GM23248 (cell line): ENCODE measurements at regions not wholly inside any gene's neighbourhood (a gene's known extent, or its start where the extent isn't known, plus 50 kb on each side); places are given as distances from the start of the nearest gene placed in this dataset.
A peak's percentile ranks its signal among the peaks of the same experiment; 100 is the strongest.

ENCODE experiments used
- DNase-seq: peaks from one replicate; pipeline ENCODE4 v3.0.0-alpha.2; 2015
- H2AFZ ChIP-seq: fragments of 200-600 bp; sonication (generic); 2 replicates; pipeline ENCODE4 v1.6.1; 2016; ENCODE audit warnings: antibody characterized with exemption
- H3F3A ChIP-seq: fragments of 200-600 bp; sonication (generic); 2 replicates; pipeline ENCODE4 v1.6.1; 2016; ENCODE audit warnings: mild to moderate bottlenecking, antibody characterized with exemption, mixed run types; ENCODE audit not compliant: insufficient read depth
- H3K27ac ChIP-seq: fragments of 200-600 bp; sonication (generic); 2 replicates; pipeline ENCODE4 v1.5.1; 2016; ENCODE audit warnings: mild to moderate bottlenecking
- H3K27me3 ChIP-seq: fragments of 200-600 bp; sonication (generic); replicated peaks from 2 replicates; pipeline ENCODE4 v1.6.1; 2016; ENCODE audit warnings: mild to moderate bottlenecking; ENCODE audit not compliant: insufficient read depth
- H3K36me3 ChIP-seq: fragments of 200-600 bp; sonication (generic); 2 replicates; pipeline ENCODE4 v1.6.1; 2016; ENCODE audit warnings: low read depth, mild to moderate bottlenecking
- H3K4me1 ChIP-seq: fragments of 200-600 bp; sonication (generic); 2 replicates; pipeline ENCODE4 v1.6.1; 2016; ENCODE audit warnings: mild to moderate bottlenecking; ENCODE audit not compliant: insufficient read depth
- H3K4me2 ChIP-seq: fragments of 200-600 bp; sonication (generic); one replicate; pipeline ENCODE4 v1.6.1; 2016; ENCODE audit warnings: mild to moderate bottlenecking; ENCODE audit not compliant: unreplicated experiment
- H3K4me3 ChIP-seq: fragments of 200-600 bp; sonication (generic); 2 replicates; pipeline ENCODE4 v1.5.1; 2016; ENCODE audit warnings: mild to moderate bottlenecking
- H3K79me2 ChIP-seq: fragments of 200-600 bp; sonication (generic); 2 replicates; pipeline ENCODE4 v1.6.1; 2016; ENCODE audit warnings: mild to moderate bottlenecking; ENCODE audit not compliant: insufficient read depth
- H3K9ac ChIP-seq: fragments of 200-600 bp; sonication (generic); 2 replicates; pipeline ENCODE4 v1.6.1; 2016; ENCODE audit warnings: mild to moderate bottlenecking
- H3K9me2 ChIP-seq: fragments of 200-600 bp; sonication (generic); 2 replicates; pipeline ENCODE4 v1.6.1; 2016; ENCODE audit warnings: mixed run types, mild to moderate bottlenecking, moderate library complexity; ENCODE audit not compliant: insufficient read depth
- H3K9me3 ChIP-seq: fragments of 200-600 bp; sonication (generic); one replicate; pipeline ENCODE4 v1.6.1; 2017; ENCODE audit warnings: low read depth
- H4K20me1 ChIP-seq: fragments of 200-600 bp; sonication (generic); 2 replicates; pipeline ENCODE4 v1.6.0; 2016; ENCODE audit not compliant: insufficient read depth
- EZH2 ChIP-seq: fragments of 200-600 bp; sonication (generic); IDR thresholded peaks from 2 replicates; pipeline ENCODE4 v1.6.1; 2018; ENCODE audit warnings: antibody characterized with exemption, mild to moderate bottlenecking; ENCODE audit not compliant: insufficient read depth, poor library complexity, severe bottlenecking
- EZH2phosphoT487 ChIP-seq: fragments of 200-600 bp; sonication (generic); IDR thresholded peaks from 2 replicates; pipeline ENCODE4 v1.6.1; 2018; ENCODE audit warnings: antibody characterized with exemption, moderate library complexity, mild to moderate bottlenecking, low read depth; ENCODE audit not compliant: insufficient read depth
- WGBS, 2 experiments: methylation state at CpG; one replicate each; pipeline ENCODE4 v1.1.6; 2015 to 2017; ENCODE audit warnings: low lambda C conversion rate in 2 of 2, low coverage in 1 of 2; ENCODE audit errors: missing lambda C conversion rate in 2 of 2; 5-methylcytosine and 5-hydroxymethylcytosine counted together
- in situ Hi-C: fragments of 300-500 bp; cut with MboI; formaldehyde crosslinking; loops from 2 replicates; pipeline ENCODE4 v1.15.0; 2020

DNA sequence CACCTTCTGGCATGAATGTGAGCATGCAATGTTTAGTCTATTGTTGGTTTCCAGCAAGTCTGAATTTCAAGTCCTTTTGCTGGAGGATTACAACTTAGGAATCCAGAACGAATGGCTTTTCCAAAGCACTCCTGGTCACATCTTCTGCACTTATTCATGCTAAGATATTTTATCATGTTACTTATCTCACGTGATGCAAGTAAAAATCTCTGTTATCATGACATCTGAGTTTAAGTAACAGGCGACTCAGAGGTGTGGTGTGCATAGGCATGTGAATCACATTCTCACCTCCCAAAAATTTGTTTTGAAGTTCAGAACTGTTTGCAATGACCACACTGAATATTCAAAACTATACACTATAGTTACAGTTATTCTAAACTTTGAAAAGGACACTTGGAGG, 204.8 kb upstream of the FGGY start:
- peak; percentile 58 for DNase-seq
- Histone ChIP-seq H3K27me3 (no peaks in the 10 kb centered on the region), H3K9me2 (no peaks in the 10 kb centered on the region; the same call in 1 of the 2 replicates), H3K4me1 (peaks cover 13% of the 10 kb centered on the region), H3K9ac (no peak overlapping the region), H3K27ac (peak overlapping the region; percentile 27; the same call in 1 of the 2 replicates), H3K9me3 (no peaks in the 10 kb centered on the region), H3K4me2 (no peak overlapping the region), H3K36me3 (no peaks in the 10 kb centered on the region), H4K20me1 (no peaks in the 10 kb centered on the region), H3K79me2 (no peaks in the 10 kb centered on the region), H3K4me3 (no peak overlapping the region), H2AFZ (no peak overlapping the region), H3F3A (peaks cover 18% of the 10 kb centered on the region; the same call in 1 of the 2 replicates)
- WGBS, 2 experiments: 37 to 40% methylated on average over 3 of the region's 3 CpGs
- in situ Hi-C loops: no loop called here
- TF ChIP-seq EZH2phosphoT487 (no peak), EZH2 (no peak)

DNA sequence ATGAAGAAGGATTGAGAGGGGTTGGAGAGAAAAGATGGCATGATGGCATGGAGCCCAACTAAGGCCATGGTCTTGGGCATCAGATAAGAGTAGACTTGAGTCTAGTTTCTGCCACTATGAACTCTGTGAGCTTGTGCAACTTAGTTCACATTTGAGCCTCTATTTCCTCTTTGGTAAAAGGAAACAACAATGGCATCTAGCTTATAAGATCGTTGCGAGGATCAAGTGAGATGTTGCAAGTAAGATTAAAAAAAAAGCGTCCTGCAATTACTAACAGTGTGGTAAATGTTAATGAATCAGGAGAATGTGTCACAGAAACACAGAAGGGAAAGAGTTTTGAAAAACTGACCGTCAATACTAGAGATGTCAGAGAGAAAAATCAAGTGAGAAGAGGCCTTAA, 202.9 kb upstream of the FGGY start:
- Histone ChIP-seq H3K27me3 (no peaks in the 10 kb centered on the region), H3K27ac (no peak overlapping the region), H3K4me2 (no peak overlapping the region), H2AFZ (no peak overlapping the region), H4K20me1 (no peaks in the 10 kb centered on the region), H3K4me1 (peaks cover 19% of the 10 kb centered on the region), H3K4me3 (no peak overlapping the region), H3K36me3 (no peaks in the 10 kb centered on the region), H3F3A (peaks cover 18% of the 10 kb centered on the region; the same call in 1 of the 2 replicates), H3K79me2 (no peaks in the 10 kb centered on the region), H3K9me2 (no peaks in the 10 kb centered on the region; the same call in 1 of the 2 replicates), H3K9ac (no peak overlapping the region), H3K9me3 (no peaks in the 10 kb centered on the region)
- in situ Hi-C loops: no loop called here
- WGBS, 2 experiments: 92 to 94% methylated on average over 4 of the region's 4 CpGs
- no peak for DNase-seq
- no peak for TF ChIP-seq EZH2phosphoT487
- no peak for TF ChIP-seq EZH2

DNA sequence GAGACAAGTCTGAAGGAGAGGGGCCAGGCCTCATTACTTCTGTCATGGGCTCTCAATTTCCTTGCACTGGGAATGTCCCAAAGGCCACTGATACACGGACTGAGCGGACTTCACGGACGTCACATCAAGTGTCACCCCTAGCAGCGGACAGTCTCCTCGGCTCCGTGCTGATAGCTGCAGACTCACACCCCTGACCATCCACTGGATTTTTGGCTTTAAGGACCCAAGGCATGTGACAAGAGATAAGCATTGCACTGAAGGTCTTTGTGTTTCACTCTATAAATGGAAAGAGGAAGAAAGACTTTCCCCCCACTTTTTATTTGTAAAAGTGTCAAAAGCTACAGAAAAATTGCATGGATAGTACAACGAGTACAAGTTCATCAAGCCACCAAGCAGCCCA, 200.4 kb upstream of the FGGY start:
- 96 to 98% methylated on average over 8 of the region's 8 CpGs for WGBS, 2 experiments
- H3K4me1 ChIP-seq: peaks cover 23% of the 10 kb centered on the region
- no peak overlapping the region for H3K4me2 ChIP-seq
- no peak for TF ChIP-seq EZH2phosphoT487
- no peak for TF ChIP-seq EZH2
- H3K27me3 ChIP-seq: no peaks in the 10 kb centered on the region
- no peak overlapping the region for H3K4me3 ChIP-seq
- no peak for DNase-seq
- peaks cover 26% of the 10 kb centered on the region for H3F3A ChIP-seq
- no peaks in the 10 kb centered on the region for H3K9me3 ChIP-seq
- in situ Hi-C loops: no loop called here
- H2AFZ ChIP-seq: no peak overlapping the region
- no peaks in the 10 kb centered on the region for H3K79me2 ChIP-seq
- H3K36me3 ChIP-seq: no peaks in the 10 kb centered on the region
- H3K27ac ChIP-seq: no peak overlapping the region
- no peaks in the 10 kb centered on the region; the same call in 1 of the 2 replicates for H3K9me2 ChIP-seq
- no peak overlapping the region for H3K9ac ChIP-seq
- no peaks in the 10 kb centered on the region for H4K20me1 ChIP-seq

DNA sequence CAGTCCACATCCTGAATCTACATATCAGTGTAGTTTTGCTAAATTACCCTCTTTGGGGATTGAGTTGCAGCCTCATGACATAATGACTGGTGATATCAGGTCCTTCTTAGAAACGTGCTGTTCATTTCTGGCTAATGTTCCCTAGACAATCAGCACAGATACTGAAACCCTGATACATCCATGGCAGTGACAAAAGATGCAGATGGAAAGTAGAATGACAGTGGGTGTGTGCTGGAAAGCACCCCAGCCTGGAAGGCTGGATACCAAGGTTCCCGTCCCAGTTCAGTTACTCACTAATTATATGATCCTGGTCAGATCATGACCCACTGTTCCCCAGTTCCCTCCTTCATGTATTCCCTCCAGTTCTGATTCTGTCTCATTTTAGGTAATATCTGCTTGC, 198.2 kb upstream of the FGGY start:
- H3K9me2 ChIP-seq: no peaks in the 10 kb centered on the region

DNA sequence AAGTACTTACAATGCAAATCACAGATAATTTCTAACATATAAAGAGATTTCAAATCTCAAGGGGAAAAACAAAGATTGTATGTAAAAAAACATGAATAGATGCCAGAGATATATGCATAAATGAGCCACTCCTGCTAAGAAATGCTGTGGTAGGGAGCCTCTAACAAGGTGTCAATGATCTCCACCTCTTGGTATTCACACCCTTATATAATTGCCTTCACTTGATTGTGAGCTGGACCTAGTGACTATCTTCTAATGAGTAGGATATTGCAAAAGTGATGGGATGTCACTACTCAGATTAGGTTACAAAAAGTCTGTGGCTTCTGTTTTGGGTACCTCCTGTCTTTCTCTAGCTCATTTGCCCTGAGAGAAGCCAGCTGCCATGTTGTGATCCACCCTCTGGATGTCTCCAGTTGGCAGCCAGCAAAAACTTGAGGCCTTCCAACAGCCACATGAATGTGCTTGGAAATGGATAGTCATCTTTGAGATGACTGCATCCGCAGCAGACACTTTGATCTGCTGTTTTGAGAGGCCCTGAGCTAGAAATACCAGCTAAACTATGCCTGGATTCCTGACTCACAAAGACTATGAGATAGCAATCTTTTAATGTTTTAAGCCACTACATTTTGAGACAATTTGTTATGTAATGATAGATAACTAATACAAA, 196.1 kb upstream of the FGGY start:
- peak; percentile 87 for DNase-seq
- H4K20me1 ChIP-seq: no peaks in the 10 kb centered on the region
- H3F3A ChIP-seq: peaks cover 19% of the 10 kb centered on the region
- H3K9me2 ChIP-seq: no peaks in the 10 kb centered on the region
- H2AFZ ChIP-seq: no peak overlapping the region
- no peak for TF ChIP-seq EZH2
- TF ChIP-seq EZH2phosphoT487: no peak
- peaks cover 2% of the 10 kb centered on the region for H3K9me3 ChIP-seq
- H3K36me3 ChIP-seq: no peaks in the 10 kb centered on the region
- H3K4me2 ChIP-seq: no peak overlapping the region
- H3K27me3 ChIP-seq: no peaks in the 10 kb centered on the region
- H3K4me3 ChIP-seq: no peak overlapping the region
- 11 to 12% methylated on average over 1 of the region's 1 CpG for WGBS, 2 experiments
- H3K4me1 ChIP-seq: peaks cover 11% of the 10 kb centered on the region; the same call in 1 of the 2 replicates
- peak overlapping the region; percentile 57 for H3K27ac ChIP-seq
- H3K9ac ChIP-seq: no peak overlapping the region
- no peaks in the 10 kb centered on the region for H3K79me2 ChIP-seq
- in situ Hi-C loops: no loop called here

More for the DNA sequence above, 198.2 kb upstream of the FGGY start:
- Histone ChIP-seq H4K20me1 (no peaks in the 10 kb centered on the region), H3F3A (peaks cover 19% of the 10 kb centered on the region), H3K4me3 (no peak overlapping the region), H2AFZ (0 out of 2 replicates have a peak overlapping the region, but pooled peaks have one; percentile 29), H3K36me3 (no peaks in the 10 kb centered on the region), H3K9me3 (peaks cover 2% of the 10 kb centered on the region), H3K4me2 (no peak overlapping the region), H3K27ac (no peak overlapping the region), H3K4me1 (peaks cover 11% of the 10 kb centered on the region; the same call in 1 of the 2 replicates), H3K79me2 (no peaks in the 10 kb centered on the region), H3K27me3 (no peaks in the 10 kb centered on the region), H3K9ac (no peak overlapping the region)
- 22 to 32% methylated on average over 2 of the region's 2 CpGs for WGBS, 2 experiments
- TF ChIP-seq EZH2: no peak
- TF ChIP-seq EZH2phosphoT487: no peak
- in situ Hi-C loops: no loop called here
- DNase-seq: no peak
